Liver (tissue), 8 donors: ENCODE measurements at regions not wholly inside any gene's neighbourhood (a gene's known extent, or its start where the extent isn't known, plus 50 kb on each side); places are given as distances from the start of the nearest gene placed in this dataset.

Experiments used
- DNase-seq: peaks from one replicate; pipeline ENCODE4 v3.0.0-alpha.2; 2017; ENCODE audit warnings: low spot score
- H3K27ac ChIP-seq, 2 donors: one replicate each; pipeline ENCODE4 v1.7.0; 2013; ENCODE audit warnings: inconsistent platforms in 2 of 2, low read length in 2 of 2, control low read depth in 1 of 2, low read depth in 1 of 2, mild to moderate bottlenecking in 1 of 2
- H3K27me3 ChIP-seq, 4 donors: one replicate each; pipeline versions ENCODE4 v1.6.1 to v1.7.0; 2013; ENCODE audit warnings: low read length in 3 of 4, inconsistent platforms in 1 of 4, mild to moderate bottlenecking in 1 of 4, moderate library complexity in 1 of 4; ENCODE audit not compliant: control insufficient read depth in 4 of 4, insufficient read depth in 4 of 4
- H3K36me3 ChIP-seq, 4 donors: one replicate each; pipeline versions ENCODE4 v1.6.1 to v1.7.0; 2013; ENCODE audit warnings: low read length in 3 of 4, mild to moderate bottlenecking in 3 of 4, low read depth in 1 of 4, moderate library complexity in 1 of 4; ENCODE audit not compliant: control insufficient read depth in 4 of 4, insufficient read depth in 3 of 4
- H3K4me1 ChIP-seq, 4 donors: one replicate each; pipeline versions ENCODE4 v1.6.1 to v1.7.0; 2013; ENCODE audit warnings: low read length in 3 of 4, mild to moderate bottlenecking in 3 of 4, moderate library complexity in 1 of 4; ENCODE audit not compliant: control insufficient read depth in 4 of 4, insufficient read depth in 4 of 4
- H3K4me3 ChIP-seq, 3 donors: one replicate each; pipeline versions ENCODE4 v1.6.1 to v1.7.0; 2013; ENCODE audit warnings: low read length in 3 of 3, control low read depth in 1 of 3, low read depth in 1 of 3, mild to moderate bottlenecking in 1 of 3
- H3K9ac ChIP-seq, 2 donors: one replicate each; pipeline ENCODE4 v1.7.0; 2013; ENCODE audit warnings: low read length in 2 of 2, mild to moderate bottlenecking in 2 of 2, moderate library complexity in 2 of 2, control low read depth in 1 of 2, low read depth in 1 of 2
- H3K9me3 ChIP-seq, 4 donors: one replicate each; pipeline versions ENCODE4 v1.6.1 to v1.7.0; 2013; ENCODE audit warnings: low read length in 3 of 4; ENCODE audit not compliant: control insufficient read depth in 4 of 4
- ATF3 ChIP-seq: IDR thresholded peaks from 2 replicates; pipeline ENCODE4 v1.6.1; 2016; ENCODE audit warnings: antibody characterized with exemption
- CTCF ChIP-seq: fragments of 150-350 bp; IDR thresholded peaks from 2 replicates; pipeline ENCODE4 v1.5.1; 2017; ENCODE audit warnings: improper control_type of control experiment, low read depth, low read length; ENCODE audit not compliant: missing input control
- EGR1 ChIP-seq, 2 donors: IDR thresholded peaks; 2 replicates each; pipeline ENCODE4 v1.6.1; 2016 to 2018; ENCODE audit warnings: antibody characterized with exemption in 2 of 2, low read depth in 2 of 2
- FOXA1 ChIP-seq: IDR thresholded peaks from 2 replicates; pipeline ENCODE4 v1.6.1; 2016; ENCODE audit warnings: antibody characterized with exemption
- FOXA2 ChIP-seq: IDR thresholded peaks from 2 replicates; pipeline ENCODE4 v1.6.1; 2016; ENCODE audit warnings: antibody characterized with exemption
- GABPA ChIP-seq, 2 donors: IDR thresholded peaks in 1 of 2; conservative IDR thresholded peaks in 1 of 2; 2 replicates each; pipeline ENCODE4 v1.6.1; 2016; ENCODE audit warnings: antibody characterized with exemption in 2 of 2, mild to moderate bottlenecking in 1 of 2, moderate library complexity in 1 of 2
- HNF4A ChIP-seq, 2 donors: conservative IDR thresholded peaks; 2 replicates each; pipeline ENCODE4 v1.6.1; 2016; ENCODE audit warnings: antibody characterized with exemption in 2 of 2, mild to moderate bottlenecking in 2 of 2
- HNF4G ChIP-seq: IDR thresholded peaks from 2 replicates; pipeline ENCODE4 v1.6.1; 2016; ENCODE audit warnings: antibody characterized with exemption
- JUND ChIP-seq, 2 donors: IDR thresholded peaks; 2 replicates each; pipeline ENCODE4 v1.6.1; 2016; ENCODE audit warnings: antibody characterized with exemption in 2 of 2
- MAX ChIP-seq: IDR thresholded peaks from 2 replicates; pipeline ENCODE4 v1.6.1; 2016; ENCODE audit warnings: antibody characterized with exemption
- NR2F2 ChIP-seq: IDR thresholded peaks from 2 replicates; pipeline ENCODE4 v1.6.1; 2016; ENCODE audit warnings: antibody characterized with exemption
- RAD21 ChIP-seq, 2 donors: IDR thresholded peaks; 2 replicates each; pipeline ENCODE4 v1.6.1; 2016; ENCODE audit warnings: antibody characterized with exemption in 2 of 2, mild to moderate bottlenecking in 2 of 2
- REST ChIP-seq: IDR thresholded peaks from 2 replicates; pipeline ENCODE4 v1.6.1; 2016; ENCODE audit warnings: antibody characterized with exemption, mild to moderate bottlenecking
- RXRA ChIP-seq, 2 donors: IDR thresholded peaks; 2 replicates each; pipeline ENCODE4 v1.6.1; 2017 to 2018; ENCODE audit warnings: antibody characterized with exemption in 2 of 2, mild to moderate bottlenecking in 1 of 2
- SP1 ChIP-seq: IDR thresholded peaks from 2 replicates; pipeline ENCODE4 v1.6.1; 2018; ENCODE audit warnings: antibody characterized with exemption, mild to moderate bottlenecking
- TAF1 ChIP-seq: conservative IDR thresholded peaks from 2 replicates; pipeline ENCODE4 v1.6.1; 2016; ENCODE audit warnings: antibody characterized with exemption, mild to moderate bottlenecking
- YY1 ChIP-seq: IDR thresholded peaks from 2 replicates; pipeline ENCODE4 v1.6.1; 2016; ENCODE audit warnings: antibody characterized with exemption, mild to moderate bottlenecking
- ZBTB33 ChIP-seq: IDR thresholded peaks from 2 replicates; pipeline ENCODE4 v1.6.1; 2016; ENCODE audit warnings: antibody characterized with exemption
- WGBS: extraction: QIAGEN DNeasy Blood & Tissue Kit; methylation state at CpG from one replicate; pipeline ENCODE4 v1.1.7; 2013; 5-methylcytosine and 5-hydroxymethylcytosine counted together
- donor health status: healthy.
- donor health status: healthy.
- donor health status: healthy.
- donor health status: healthy.
- donor health status: healthy.

- Histone ChIP-seq H3K27ac (no peak overlapping the region), H3K9me3 (peaks cover 0 to 4% (median 0%) of the 10 kb centered on the region in 4 donors), H3K27me3 (no peaks in the 10 kb centered on the region), H3K4me1 (peaks cover 0 to 5% (median 2%) of the 10 kb centered on the region in 4 donors), H3K4me3 (no peak overlapping the region), H3K9ac (no peak overlapping the region), H3K36me3 (no peaks in the 10 kb centered on the region)
- WGBS, result 92% methylated on average over 2 of the region's 2 CpGs
- no peak for DNase-seq
- no peak for TF ChIP-seq REST
- no peak for TF ChIP-seq YY1
- no peak for TF ChIP-seq ATF3
- TF ChIP-seq MAX, result no peak
- TF ChIP-seq FOXA2, result no peak
- no peak for TF ChIP-seq FOXA1
- TF ChIP-seq ZBTB33, result no peak
- TF ChIP-seq EGR1 (IDR thresholded peaks at IDR 0.05; ENCODE audit: low read depth in 2 of 2), result no peak
- TF ChIP-seq SP1, result no peak
- TF ChIP-seq HNF4G, result no peak
- TF ChIP-seq HNF4A (conservative IDR thresholded peaks at IDR 0.05), result no peak
- TF ChIP-seq JUND (IDR thresholded peaks at IDR 0.05), result no peak
- TF ChIP-seq NR2F2, result no peak
- TF ChIP-seq GABPA (IDR thresholded peaks at IDR 0.05 in 1 of 2, conservative IDR thresholded peaks at IDR 0.05 in 1 of 2), result no peak
- TF ChIP-seq CTCF, result no peak
- no peak for TF ChIP-seq TAF1
- no peak for TF ChIP-seq RXRA (IDR thresholded peaks at IDR 0.05)
- TF ChIP-seq RAD21 (IDR thresholded peaks at IDR 0.05), result no peak
Observed at GRCh38 chr9:6073731-6074130, 58.3 kb upstream of the RANBP6 start.

- no peaks in the 10 kb centered on the region for H3K36me3 ChIP-seq
- DNase-seq, result no peak
- H3K4me1 ChIP-seq, result peaks cover 0 to 5% (median 2%) of the 10 kb centered on the region in 4 donors
- H3K9ac ChIP-seq, result no peak overlapping the region
- H3K4me3 ChIP-seq, result no peak overlapping the region
- H3K27ac ChIP-seq, result no peak overlapping the region
- WGBS, result 84% methylated on average over 7 of the region's 7 CpGs
- no peaks in the 10 kb centered on the region for H3K27me3 ChIP-seq
- H3K9me3 ChIP-seq, result peaks cover 0 to 4% (median 0%) of the 10 kb centered on the region in 4 donors
- TF ChIP-seq REST, result no peak
- TF ChIP-seq RAD21 (IDR thresholded peaks at IDR 0.05), result no peak
Observed at GRCh38 chr9:6072865-6073264, 57.4 kb upstream of the RANBP6 start.
